HEK293 (cell line): ENCODE measurements at regions not wholly inside any gene's neighbourhood (a gene's known extent, or its start where the extent isn't known, plus 50 kb on each side); places are given as distances from the start of the nearest gene placed in this dataset.
"Not testable (repeated sequence)": the region's sequence is repeated elsewhere in the genome, so short reads cannot be mapped to it uniquely, and the experiment has no call there.

Source experiments
- CTCF ChIA-PET: fragments of 350-600 bp; formaldehyde crosslinking; extraction: SDS; loops from one replicate; lab custom pipeline; 2021; ENCODE audit warnings: antibody characterized with exemption; lab: Yijun Ruan, JAX
- POLR2A ChIA-PET: fragments of 300-600 bp; formaldehyde crosslinking; extraction: SDS; loops from one replicate; lab custom pipeline; 2020; ENCODE audit warnings: antibody characterized with exemption, inconsistent platforms; lab: Yijun Ruan, JAX
- H3K27ac ChIP-seq: fragments of 200-500 bp; sonication (Bioruptor generic); 2 replicates; pipeline ENCODE4 v1.5.1; 2014; ENCODE audit warnings: low read depth, low read length, control low read depth, inconsistent platforms; ENCODE audit errors: extremely low read depth
- H3K36me3 ChIP-seq, 2 experiments: fragments of 200-500 bp in 1 of 2; sonication (Bioruptor generic) in 1 of 2; 1 replicate in 1 of 2; 2 replicates in 1 of 2; pipeline ENCODE4 v1.5.1; 2014 to 2017; ENCODE audit warnings: inconsistent platforms in 2 of 2, low read length in 2 of 2; ENCODE audit not compliant: control insufficient read depth in 2 of 2, insufficient read depth in 1 of 2
- H3K4me1 ChIP-seq: fragments of 200-500 bp; sonication (Bioruptor generic); 2 replicates; pipeline ENCODE4 v1.5.1; 2014; ENCODE audit warnings: mild to moderate bottlenecking, low read length, inconsistent platforms; ENCODE audit not compliant: control insufficient read depth, insufficient read depth
- H3K4me3 ChIP-seq: 2 replicates; pipeline ENCODE4 v1.5.1; 2011; ENCODE audit warnings: low read depth, mild to moderate bottlenecking, control low read depth, low read length, moderate library complexity
- H3K9me3 ChIP-seq: fragments of 200-500 bp; sonication (Bioruptor generic); 2 replicates; pipeline ENCODE4 v1.5.1; 2014; ENCODE audit warnings: low read depth, low read length, inconsistent platforms; ENCODE audit not compliant: control insufficient read depth, insufficient read depth
- KLF1 ChIP-seq: fragments of 450-650 bp; formaldehyde crosslinking; IDR thresholded peaks from 2 replicates; pipeline ENCODE4 v1.5.1; 2016; ENCODE audit warnings: missing biosample characterization, missing genetic modification characterization
- KLF8 ChIP-seq: fragments of 450-650 bp; formaldehyde crosslinking; IDR thresholded peaks from 2 replicates; pipeline ENCODE4 v1.5.1; 2016; ENCODE audit warnings: missing biosample characterization, missing genetic modification characterization
- YY1 ChIP-seq: fragments of 450-650 bp; formaldehyde crosslinking; IDR thresholded peaks from 2 replicates; pipeline ENCODE4 v1.5.1; 2018; ENCODE audit warnings: missing biosample characterization, missing genetic modification characterization
- ZBTB7A ChIP-seq: fragments of 450-650 bp; formaldehyde crosslinking; IDR thresholded peaks from 2 replicates; pipeline ENCODE4 v1.5.1; 2016; ENCODE audit warnings: low read depth, missing biosample characterization, missing genetic modification characterization
- ZEB2 ChIP-seq: fragments of 450-650 bp; formaldehyde crosslinking; IDR thresholded peaks from 2 replicates; pipeline ENCODE4 v1.5.1; 2016; ENCODE audit warnings: missing biosample characterization, missing genetic modification characterization
- ZNF146 ChIP-seq: fragments of 450-650 bp; formaldehyde crosslinking; IDR thresholded peaks from 2 replicates; pipeline ENCODE4 v1.5.1; 2016; ENCODE audit warnings: missing biosample characterization, missing genetic modification characterization
- ZNF19 ChIP-seq: fragments of 450-650 bp; formaldehyde crosslinking; IDR thresholded peaks from 2 replicates; pipeline ENCODE4; 2016; ENCODE audit warnings: missing biosample characterization, missing genetic modification characterization, low read depth
- ZNF202 ChIP-seq: fragments of 450-650 bp; formaldehyde crosslinking; IDR thresholded peaks from 2 replicates; pipeline ENCODE4 v1.5.1; 2016; ENCODE audit warnings: missing biosample characterization, missing genetic modification characterization, borderline replicate concordance
- ZNF621 ChIP-seq: fragments of 450-650 bp; formaldehyde crosslinking; IDR thresholded peaks from 2 replicates; pipeline ENCODE4 v1.5.1; 2017; ENCODE audit warnings: missing biosample characterization, missing genetic modification characterization
- ZNF658 ChIP-seq: fragments of 450-650 bp; formaldehyde crosslinking; IDR thresholded peaks from 2 replicates; pipeline ENCODE4; 2016; ENCODE audit warnings: missing biosample characterization, missing genetic modification characterization
- TF ChIP-seq, protein P1 (sequence below): fragments of 450-650 bp; formaldehyde crosslinking; IDR thresholded peaks from 2 replicates; pipeline ENCODE4 v1.5.1; 2017; ENCODE audit warnings: missing biosample characterization, missing genetic modification characterization
- TF ChIP-seq, protein P2 (sequence below): fragments of 450-650 bp; formaldehyde crosslinking; IDR thresholded peaks from 2 replicates; pipeline ENCODE4 v1.5.1; 2016; ENCODE audit warnings: missing biosample characterization, missing genetic modification characterization
- TF ChIP-seq, protein P3 (sequence below): fragments of 450-650 bp; formaldehyde crosslinking; IDR thresholded peaks from 2 replicates; pipeline ENCODE4; 2016; ENCODE audit warnings: missing biosample characterization, missing genetic modification characterization
- TF ChIP-seq, protein P4 (sequence below): fragments of 450-650 bp; formaldehyde crosslinking; IDR thresholded peaks from 2 replicates; pipeline ENCODE4 v1.5.1; 2016; ENCODE audit warnings: missing biosample characterization, missing genetic modification characterization
- TF ChIP-seq, protein P5 (sequence below): fragments of 450-650 bp; formaldehyde crosslinking; conservative IDR thresholded peaks from 2 replicates; pipeline ENCODE4 v1.5.1; 2016; ENCODE audit warnings: low read depth, missing biosample characterization, missing genetic modification characterization
- TF ChIP-seq, protein P6 (sequence below): fragments of 450-650 bp; formaldehyde crosslinking; IDR thresholded peaks from 2 replicates; pipeline ENCODE4 v1.5.1; 2016; ENCODE audit warnings: missing biosample characterization, missing genetic modification characterization

DNA sequence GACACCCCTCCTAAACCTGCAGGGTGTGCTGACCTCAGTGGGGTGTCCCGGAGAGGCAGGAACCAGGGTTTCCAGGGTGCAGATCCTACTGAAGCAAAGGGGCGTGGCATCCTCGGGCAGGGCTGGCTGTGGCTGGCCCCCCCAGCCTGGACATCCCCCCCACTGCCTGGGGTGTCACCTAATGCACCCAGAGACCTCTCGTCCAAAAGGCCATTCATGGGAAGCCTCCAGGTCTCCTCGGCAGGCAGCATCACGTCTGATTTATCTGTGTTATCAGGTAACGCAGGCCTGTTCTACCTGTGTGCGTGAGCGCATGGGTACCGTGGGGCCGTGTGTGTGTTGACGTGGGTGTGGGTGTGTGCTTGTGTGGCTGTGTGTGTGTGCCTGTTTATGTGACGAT, 210.0 kb downstream of the SHOX start (continued):
- TF ChIP-seq, protein P1, sequence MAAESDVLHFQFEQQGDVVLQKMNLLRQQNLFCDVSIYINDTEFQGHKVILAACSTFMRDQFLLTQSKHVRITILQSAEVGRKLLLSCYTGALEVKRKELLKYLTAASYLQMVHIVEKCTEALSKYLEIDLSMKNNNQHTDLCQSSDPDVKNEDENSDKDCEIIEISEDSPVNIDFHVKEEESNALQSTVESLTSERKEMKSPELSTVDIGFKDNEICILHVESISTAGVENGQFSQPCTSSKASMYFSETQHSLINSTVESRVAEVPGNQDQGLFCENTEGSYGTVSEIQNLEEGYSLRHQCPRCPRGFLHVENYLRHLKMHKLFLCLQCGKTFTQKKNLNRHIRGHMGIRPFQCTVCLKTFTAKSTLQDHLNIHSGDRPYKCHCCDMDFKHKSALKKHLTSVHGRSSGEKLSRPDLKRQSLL (tag by site-specific recombination): no peak

DNA sequence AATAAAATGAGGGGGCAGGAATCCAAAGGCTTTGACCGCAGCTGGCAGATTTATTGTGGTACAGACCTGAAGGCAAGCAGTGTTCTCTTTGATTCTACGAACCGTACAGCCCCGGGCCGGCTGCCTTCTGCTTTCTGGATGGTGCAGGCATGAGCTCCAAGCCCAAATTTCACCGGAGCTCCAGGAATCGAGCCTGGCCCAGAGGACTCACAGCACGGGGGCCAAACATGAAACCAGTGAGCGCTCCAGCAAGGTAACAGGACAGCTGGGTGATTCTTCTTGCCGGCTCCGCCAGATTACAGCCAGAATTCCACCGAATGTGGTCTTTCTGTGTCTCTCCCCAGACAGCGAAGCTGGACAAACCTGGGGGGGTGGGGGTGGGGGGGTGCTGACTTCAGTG, 208.1 kb downstream of the SHOX start:
- H3K27ac ChIP-seq, H3K4me1 ChIP-seq, H3K9me3 ChIP-seq, H3K36me3 ChIP-seq, CTCF ChIA-PET, H3K4me3 ChIP-seq, POLR2A ChIA-PET: not testable (repeated sequence)

DNA sequence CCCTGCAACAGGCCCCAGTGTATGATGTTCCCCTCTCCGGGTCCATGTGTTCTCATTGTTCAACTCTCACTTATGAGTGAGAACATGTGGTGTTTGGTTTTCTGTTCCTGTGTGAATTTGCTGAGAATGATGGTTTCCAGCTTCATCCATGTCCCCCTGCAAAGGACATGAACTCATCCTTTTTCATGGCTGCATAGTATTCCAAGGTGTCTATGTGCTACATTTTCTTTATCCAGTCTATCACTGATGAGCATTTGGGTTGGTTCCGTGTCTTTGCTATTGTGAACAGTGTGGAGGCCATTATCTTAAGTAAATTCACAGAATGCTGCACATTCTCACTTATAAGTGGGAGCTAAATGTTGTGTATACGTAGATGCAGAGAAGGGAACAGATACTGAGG, 205.3 kb downstream of the SHOX start:
- H3K36me3 ChIP-seq, CTCF ChIA-PET, H3K9me3 ChIP-seq, H3K27ac ChIP-seq, H3K4me3 ChIP-seq, POLR2A ChIA-PET, H3K4me1 ChIP-seq: not testable (repeated sequence)
- peak; percentile 83 for TF ChIP-seq ZNF146

DNA sequence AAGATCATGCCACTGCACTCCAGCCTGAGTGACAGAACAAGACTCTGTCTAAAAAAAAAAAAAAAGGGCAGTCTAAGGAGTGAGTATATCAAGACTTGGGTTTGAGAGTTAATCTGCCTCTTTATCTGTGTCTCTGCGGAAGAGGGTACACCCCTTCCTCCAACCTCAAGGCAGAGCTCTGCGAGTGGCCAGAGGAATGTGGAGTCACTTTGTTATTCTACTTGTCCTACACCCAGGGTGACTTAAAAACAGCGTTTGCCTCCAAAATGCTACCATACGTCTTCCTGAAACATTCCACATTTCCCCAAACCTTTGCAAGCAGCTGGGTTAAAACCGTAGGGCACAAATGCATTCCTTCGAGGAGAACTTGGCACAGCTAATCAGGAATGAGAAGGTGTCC, 199.9 kb downstream of the SHOX start:
- H3K9me3 ChIP-seq: no peaks in the 10 kb centered on the region
- POLR2A ChIA-PET: no interaction called here
- H3K4me1 ChIP-seq: no peaks in the 10 kb centered on the region
- no peaks in the 10 kb centered on the region for H3K36me3 ChIP-seq
- H3K4me3 ChIP-seq: no peak overlapping the region
- H3K27ac ChIP-seq: no peak overlapping the region
- CTCF ChIA-PET: no interaction called here
- TF ChIP-seq ZBTB7A (tag by site-specific recombination): no peak
- TF ChIP-seq, protein P2, sequence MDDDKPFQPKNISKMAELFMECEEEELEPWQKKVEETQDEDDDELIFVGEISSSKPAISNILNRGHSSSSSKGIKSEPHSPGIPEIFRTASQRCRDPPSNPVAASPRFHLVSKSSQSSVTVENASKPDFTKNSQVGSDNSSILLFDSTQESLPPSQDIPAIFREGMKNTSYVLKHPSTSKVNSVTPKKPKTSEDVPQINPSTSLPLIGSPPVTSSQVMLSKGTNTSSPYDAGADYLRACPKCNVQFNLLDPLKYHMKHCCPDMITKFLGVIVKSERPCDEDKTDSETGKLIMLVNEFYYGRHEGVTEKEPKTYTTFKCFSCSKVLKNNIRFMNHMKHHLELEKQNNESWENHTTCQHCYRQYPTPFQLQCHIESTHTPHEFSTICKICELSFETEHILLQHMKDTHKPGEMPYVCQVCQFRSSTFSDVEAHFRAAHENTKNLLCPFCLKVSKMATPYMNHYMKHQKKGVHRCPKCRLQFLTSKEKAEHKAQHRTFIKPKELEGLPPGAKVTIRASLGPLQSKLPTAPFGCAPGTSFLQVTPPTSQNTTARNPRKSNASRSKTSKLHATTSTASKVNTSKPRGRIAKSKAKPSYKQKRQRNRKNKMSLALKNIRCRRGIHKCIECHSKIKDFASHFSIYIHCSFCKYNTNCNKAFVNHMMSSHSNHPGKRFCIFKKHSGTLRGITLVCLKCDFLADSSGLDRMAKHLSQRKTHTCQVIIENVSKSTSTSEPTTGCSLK: no peak
- TF ChIP-seq ZNF202 (tag by site-specific recombination): no peak
- no peak for TF ChIP-seq KLF1 (tag by site-specific recombination)
- TF ChIP-seq YY1: no peak
- TF ChIP-seq, protein P3, sequence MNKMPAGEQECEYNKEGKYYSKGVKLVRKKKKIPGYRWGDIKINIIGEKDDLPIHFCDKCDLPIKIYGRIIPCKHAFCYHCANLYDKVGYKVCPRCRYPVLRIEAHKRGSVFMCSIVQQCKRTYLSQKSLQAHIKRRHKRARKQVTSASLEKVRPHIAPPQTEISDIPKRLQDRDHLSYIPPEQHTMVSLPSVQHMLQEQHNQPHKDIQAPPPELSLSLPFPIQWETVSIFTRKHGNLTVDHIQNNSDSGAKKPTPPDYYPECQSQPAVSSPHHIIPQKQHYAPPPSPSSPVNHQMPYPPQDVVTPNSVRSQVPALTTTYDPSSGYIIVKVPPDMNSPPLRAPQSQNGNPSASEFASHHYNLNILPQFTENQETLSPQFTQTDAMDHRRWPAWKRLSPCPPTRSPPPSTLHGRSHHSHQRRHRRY (tag by site-specific recombination): no peak
- TF ChIP-seq ZNF621 (tag by site-specific recombination): no peak
- TF ChIP-seq, protein P4, sequence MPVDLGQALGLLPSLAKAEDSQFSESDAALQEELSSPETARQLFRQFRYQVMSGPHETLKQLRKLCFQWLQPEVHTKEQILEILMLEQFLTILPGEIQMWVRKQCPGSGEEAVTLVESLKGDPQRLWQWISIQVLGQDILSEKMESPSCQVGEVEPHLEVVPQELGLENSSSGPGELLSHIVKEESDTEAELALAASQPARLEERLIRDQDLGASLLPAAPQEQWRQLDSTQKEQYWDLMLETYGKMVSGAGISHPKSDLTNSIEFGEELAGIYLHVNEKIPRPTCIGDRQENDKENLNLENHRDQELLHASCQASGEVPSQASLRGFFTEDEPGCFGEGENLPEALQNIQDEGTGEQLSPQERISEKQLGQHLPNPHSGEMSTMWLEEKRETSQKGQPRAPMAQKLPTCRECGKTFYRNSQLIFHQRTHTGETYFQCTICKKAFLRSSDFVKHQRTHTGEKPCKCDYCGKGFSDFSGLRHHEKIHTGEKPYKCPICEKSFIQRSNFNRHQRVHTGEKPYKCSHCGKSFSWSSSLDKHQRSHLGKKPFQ (tag by site-specific recombination): no peak
- TF ChIP-seq KLF8 (tag by site-specific recombination): no peak
- no peak for TF ChIP-seq ZEB2 (tag by site-specific recombination)
- TF ChIP-seq, protein P5, sequence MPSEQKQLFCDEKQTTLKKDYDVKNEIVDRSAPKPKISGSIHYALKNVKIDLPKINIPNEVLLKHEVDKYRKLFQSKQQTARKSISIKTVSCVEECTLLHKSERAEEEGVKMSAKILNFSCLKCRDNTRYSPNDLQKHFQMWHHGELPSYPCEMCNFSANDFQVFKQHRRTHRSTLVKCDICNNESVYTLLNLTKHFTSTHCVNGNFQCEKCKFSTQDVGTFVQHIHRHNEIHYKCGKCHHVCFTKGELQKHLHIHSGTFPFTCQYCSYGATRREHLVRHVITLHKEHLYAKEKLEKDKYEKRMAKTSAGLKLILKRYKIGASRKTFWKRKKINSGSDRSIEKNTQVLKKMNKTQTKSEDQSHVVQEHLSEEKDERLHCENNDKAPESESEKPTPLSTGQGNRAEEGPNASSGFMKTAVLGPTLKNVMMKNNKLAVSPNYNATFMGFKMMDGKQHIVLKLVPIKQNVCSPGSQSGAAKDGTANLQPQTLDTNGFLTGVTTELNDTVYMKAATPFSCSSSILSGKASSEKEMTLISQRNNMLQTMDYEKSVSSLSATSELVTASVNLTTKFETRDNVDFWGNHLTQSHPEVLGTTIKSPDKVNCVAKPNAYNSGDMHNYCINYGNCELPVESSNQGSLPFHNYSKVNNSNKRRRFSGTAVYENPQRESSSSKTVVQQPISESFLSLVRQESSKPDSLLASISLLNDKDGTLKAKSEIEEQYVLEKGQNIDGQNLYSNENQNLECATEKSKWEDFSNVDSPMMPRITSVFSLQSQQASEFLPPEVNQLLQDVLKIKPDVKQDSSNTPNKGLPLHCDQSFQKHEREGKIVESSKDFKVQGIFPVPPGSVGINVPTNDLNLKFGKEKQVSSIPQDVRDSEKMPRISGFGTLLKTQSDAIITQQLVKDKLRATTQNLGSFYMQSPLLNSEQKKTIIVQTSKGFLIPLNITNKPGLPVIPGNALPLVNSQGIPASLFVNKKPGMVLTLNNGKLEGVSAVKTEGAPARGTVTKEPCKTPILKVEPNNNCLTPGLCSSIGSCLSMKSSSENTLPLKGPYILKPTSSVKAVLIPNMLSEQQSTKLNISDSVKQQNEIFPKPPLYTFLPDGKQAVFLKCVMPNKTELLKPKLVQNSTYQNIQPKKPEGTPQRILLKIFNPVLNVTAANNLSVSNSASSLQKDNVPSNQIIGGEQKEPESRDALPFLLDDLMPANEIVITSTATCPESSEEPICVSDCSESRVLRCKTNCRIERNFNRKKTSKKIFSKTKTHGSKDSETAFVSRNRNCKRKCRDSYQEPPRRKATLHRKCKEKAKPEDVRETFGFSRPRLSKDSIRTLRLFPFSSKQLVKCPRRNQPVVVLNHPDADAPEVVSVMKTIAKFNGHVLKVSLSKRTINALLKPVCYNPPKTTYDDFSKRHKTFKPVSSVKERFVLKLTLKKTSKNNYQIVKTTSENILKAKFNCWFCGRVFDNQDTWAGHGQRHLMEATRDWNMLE (tag by site-specific recombination): no peak
- TF ChIP-seq ZNF19 (tag by site-specific recombination): no peak
- TF ChIP-seq ZNF658 (tag by site-specific recombination): no peak
- TF ChIP-seq, protein P6, sequence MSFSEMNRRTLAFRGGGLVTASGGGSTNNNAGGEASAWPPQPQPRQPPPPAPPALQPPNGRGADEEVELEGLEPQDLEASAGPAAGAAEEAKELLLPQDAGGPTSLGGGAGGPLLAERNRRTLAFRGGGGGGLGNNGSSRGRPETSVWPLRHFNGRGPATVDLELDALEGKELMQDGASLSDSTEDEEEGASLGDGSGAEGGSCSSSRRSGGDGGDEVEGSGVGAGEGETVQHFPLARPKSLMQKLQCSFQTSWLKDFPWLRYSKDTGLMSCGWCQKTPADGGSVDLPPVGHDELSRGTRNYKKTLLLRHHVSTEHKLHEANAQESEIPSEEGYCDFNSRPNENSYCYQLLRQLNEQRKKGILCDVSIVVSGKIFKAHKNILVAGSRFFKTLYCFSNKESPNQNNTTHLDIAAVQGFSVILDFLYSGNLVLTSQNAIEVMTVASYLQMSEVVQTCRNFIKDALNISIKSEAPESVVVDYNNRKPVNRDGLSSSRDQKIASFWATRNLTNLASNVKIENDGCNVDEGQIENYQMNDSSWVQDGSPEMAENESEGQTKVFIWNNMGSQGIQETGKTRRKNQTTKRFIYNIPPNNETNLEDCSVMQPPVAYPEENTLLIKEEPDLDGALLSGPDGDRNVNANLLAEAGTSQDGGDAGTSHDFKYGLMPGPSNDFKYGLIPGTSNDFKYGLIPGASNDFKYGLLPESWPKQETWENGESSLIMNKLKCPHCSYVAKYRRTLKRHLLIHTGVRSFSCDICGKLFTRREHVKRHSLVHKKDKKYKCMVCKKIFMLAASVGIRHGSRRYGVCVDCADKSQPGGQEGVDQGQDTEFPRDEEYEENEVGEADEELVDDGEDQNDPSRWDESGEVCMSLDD (tag by site-specific recombination): no peak
